GM19324 (cell line): ENCODE measurements at regions not wholly inside any gene's neighbourhood (a gene's known extent, or its start where the extent isn't known, plus 50 kb on each side); places are given as distances from the start of the nearest gene placed in this dataset.
"Not testable (repeated sequence)": the region's sequence is repeated elsewhere in the genome, so short reads cannot be mapped to it uniquely, and the experiment has no call there.

Experiments
- ATAC-seq: cut with Tn5 transposase; IDR thresholded peaks from one replicate; pipeline ENCODE4 v1.9.1; 2021; ENCODE audit warnings: mild to moderate bottlenecking, moderate library complexity; ENCODE audit not compliant: unreplicated experiment, low FRiP score

- no peak for ATAC-seq
Measured at GRCh38 chr7:35968140-35968940, 167.5 kb downstream of the SEPTIN7 start.

DNA sequence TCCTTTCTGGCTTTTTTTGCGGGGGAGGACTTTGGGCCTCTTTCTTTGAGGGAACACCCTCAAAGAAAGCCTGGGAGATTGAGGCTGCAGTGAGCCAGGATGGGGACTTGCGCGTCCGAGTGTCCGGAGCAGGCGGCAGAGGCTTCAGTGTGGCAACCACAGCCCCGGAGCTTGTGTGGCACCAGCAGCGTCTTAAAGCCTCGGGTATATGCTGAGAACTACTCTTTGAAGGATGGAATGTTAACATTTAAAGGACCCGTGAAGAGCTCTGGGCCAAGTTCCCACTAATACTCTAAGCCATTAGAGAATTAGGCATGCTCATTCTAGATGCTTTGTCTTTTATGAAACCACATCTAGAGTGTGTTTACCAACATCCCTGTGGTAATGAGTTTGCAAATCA, 168.2 kb downstream of the SEPTIN7 start:
- no peak for ATAC-seq

GRCh38 chr7:35970458-35970857, 169.6 kb downstream of the SEPTIN7 start:
- ATAC-seq = no peak

GRCh38 chr7:35971133-35971891, 170.5 kb downstream of the SEPTIN7 start:
- no peak for ATAC-seq

- peak; percentile 48 for ATAC-seq
Measured at GRCh38 chr7:35975851-35976454, 175.1 kb downstream of the SEPTIN7 start.

- not testable (repeated sequence) for ATAC-seq
Measured at GRCh38 chr7:35978816-35979640, 174.0 kb upstream of the EEPD1 start.

DNA sequence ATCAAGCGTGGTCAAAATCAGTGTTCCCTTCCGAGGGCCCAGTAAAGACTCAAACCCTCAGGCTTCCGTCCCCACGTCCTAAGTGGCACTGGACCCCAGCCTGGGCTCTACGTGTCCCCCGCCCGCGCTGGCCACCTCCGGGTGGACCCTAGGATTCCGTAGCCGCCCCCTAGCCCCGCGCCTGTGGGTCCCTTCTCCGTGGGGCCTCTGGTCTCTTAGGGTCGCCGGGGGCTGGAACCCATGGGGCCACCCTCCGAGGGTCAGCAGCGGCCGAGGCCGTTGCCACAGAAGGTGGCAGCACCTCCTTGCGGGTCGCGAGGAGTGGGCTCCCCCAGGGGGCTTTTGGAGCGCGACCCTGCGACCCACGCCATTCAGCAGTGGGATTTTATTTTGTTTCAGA, 170.5 kb upstream of the EEPD1 start:
- ATAC-seq = no peak

DNA sequence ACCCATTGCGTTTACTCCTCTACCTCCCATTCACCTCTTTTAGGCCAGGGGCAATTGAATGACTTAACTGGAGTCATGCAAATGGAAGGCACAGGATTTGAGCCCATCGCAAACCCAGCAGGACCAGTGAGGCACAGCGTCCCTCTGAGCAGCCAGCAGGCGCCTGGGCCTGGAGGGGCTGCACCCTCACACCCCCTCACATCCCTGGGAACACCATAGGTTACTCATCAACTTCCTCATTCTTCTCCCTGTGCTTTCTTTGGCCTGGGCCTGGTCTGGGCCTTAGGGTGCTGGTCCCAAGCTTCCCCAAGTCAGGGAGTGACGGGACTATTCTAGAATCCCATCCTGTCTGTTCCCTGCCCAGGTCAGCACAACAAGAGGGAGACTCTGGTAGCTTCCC, 169.4 kb upstream of the EEPD1 start:
- no peak for ATAC-seq

- ATAC-seq = peak; percentile 81
Measured at GRCh38 chr7:35985126-35985754, 167.8 kb upstream of the EEPD1 start.

DNA sequence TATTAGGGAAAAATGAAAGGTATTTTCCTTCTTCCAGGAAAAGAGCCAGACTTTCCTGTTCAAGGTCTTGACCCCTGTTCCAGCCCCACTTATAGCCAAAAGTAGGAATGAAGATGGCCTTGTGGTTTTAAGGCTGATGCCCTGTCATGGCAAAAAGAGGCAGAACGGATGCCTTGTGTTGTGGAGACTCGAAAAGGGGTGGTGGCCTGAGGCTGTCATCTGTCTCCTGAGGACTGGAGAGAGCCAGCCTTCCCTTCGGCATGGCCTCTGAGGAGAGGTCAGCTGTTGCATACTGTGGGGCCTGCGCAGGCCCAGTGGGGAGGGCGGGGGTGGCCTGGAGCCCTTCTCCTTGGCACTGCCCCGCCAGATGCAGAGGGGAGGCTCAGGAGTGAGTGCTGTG, 166.0 kb upstream of the EEPD1 start:
- ATAC-seq = no peak

DNA sequence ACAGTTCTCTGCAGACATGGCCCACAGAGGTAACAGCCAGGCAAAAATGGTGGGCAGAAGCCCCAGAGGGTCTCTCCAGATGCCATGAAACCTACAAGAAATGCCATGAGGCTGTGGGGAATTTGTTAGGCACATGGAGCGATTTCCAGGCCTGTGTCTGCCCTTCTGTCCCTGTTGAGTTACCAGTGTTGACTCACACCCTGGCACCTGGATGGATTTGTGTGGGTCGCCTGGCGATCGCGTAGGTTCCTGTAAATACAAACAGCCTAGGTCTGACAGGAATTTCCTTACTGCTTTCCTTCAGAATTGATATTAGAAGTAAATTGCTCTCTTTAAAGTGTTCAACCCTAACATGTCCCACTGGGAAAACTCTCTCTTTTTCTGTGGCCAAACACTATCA, 164.9 kb upstream of the EEPD1 start:
- ATAC-seq = no peak

DNA sequence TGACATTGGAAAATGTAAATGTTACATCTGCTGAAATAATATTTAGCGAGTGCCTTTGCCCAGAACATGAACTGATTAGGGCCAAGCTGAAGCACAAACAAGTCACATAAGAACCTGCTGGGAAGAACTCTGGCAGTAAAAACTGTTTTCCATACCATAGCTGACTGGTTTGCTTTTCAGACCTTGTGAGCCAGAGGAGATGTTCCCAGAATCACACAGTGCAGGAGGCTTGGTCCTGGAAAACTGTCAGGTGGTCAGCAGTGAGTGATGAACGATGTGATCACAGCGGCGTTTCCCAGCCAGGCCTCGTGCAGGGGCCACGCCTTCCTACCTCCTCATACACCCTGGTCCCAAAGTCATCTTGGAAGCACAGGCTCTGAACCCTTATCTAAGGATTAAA, 164.2 kb upstream of the EEPD1 start:
- no peak for ATAC-seq

DNA sequence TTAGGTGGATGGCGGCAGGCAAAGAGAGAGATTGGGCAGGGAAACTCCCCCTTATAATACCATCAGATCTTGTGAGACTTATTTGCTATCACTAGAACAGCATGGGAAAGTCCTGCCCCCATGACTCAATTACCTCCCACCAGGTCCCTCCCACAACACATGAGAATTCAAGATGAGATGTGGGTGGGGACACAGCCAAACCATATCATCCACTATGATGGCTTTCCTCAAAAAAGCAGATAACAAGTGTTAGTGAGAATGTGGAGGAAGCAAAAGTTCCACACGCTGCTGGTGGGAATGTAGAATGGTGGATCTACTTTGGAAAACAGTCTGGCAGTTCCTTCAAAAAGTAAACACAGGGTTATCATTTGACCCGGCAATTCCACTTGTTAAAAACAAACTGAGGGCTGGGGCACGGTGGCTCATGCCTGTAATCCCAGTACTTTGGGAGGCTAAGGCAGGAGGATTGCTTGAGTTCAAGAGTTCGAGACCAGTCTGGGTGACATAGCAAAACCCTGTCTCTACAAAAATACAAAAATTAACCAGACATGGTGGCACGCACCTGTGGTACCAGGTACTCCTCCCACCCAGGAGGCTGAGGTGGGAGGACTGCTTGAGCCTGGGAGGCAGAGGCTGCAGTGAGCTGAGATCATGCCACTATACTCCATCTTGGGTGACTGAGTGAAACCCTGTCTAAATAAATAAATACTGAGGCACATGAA, 161.4 kb upstream of the EEPD1 start:
- ATAC-seq = no peak

- ATAC-seq = no peak
Measured at GRCh38 chr7:35992436-35992835, 160.6 kb upstream of the EEPD1 start.

DNA sequence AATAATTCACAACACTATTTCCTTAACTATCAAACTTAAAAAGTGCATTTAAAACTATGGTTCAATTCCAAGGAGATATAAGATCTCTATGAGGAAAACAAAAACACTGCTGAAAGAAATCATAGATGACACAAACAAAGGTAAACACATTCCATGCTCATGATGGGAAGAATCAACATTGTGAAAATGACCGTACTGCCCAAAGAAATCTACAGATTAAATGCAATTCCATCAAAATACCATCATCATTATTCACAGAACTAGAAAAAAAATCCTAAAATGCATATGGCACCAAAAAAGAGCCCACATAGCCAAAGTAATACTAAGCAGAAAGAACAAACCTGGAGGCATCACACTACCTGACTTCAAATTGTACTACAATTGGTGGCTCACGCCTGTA, 159.9 kb upstream of the EEPD1 start:
- ATAC-seq = no peak

GRCh38 chr7:35993676-35994606, 159.1 kb upstream of the EEPD1 start:
- no peak for ATAC-seq

GRCh38 chr7:35995334-35995733, 157.7 kb upstream of the EEPD1 start:
- ATAC-seq = no peak

DNA sequence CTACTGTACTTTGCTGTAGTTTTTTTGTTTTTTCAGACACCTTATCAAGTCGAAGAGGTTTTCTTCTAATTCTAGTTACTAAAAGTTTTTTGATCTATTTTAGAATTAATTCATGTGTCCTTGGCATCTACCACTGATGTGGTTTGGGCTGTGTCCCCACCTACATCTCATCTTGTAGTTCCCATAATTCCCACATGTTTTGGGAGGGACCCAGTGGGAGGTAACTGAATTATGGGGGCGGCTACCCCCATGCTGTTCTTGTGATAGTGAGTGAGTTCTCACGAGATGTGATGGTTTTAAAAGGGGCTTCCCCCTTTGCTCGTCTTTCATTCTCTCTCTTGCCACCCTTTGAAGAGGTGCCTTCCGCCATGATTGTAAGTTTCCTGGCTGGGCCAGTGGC, 154.6 kb upstream of the EEPD1 start:
- ATAC-seq = no peak

GRCh38 chr7:36001546-36001945, 151.5 kb upstream of the EEPD1 start:
- ATAC-seq = no peak
